Vagina (tissue), 2 donors: ENCODE measurements at regions not wholly inside any gene's neighbourhood (a gene's known extent, or its start where the extent isn't known, plus 50 kb on each side); places are given as distances from the start of the nearest gene placed in this dataset.

Experiments
- CTCF ChIP-seq, 3 experiments: fragments of 450-650 bp in 2 of 3; fragments of 200-600 bp in 1 of 3; sonication (generic) in 1 of 3; IDR thresholded peaks; one replicate each; pipeline ENCODE4 v1.5.1; 2017 to 2019; ENCODE audit warnings: antibody characterized with exemption in 3 of 3, mild to moderate bottlenecking in 2 of 3, moderate library complexity in 2 of 3
- POLR2A ChIP-seq, 2 donors: fragments of 450-650 bp; IDR thresholded peaks; one replicate each; pipeline ENCODE4 v1.6.1; 2017; ENCODE audit warnings: antibody characterized with exemption in 2 of 2, mild to moderate bottlenecking in 2 of 2, moderate library complexity in 2 of 2
- POLR2AphosphoS5 ChIP-seq, 2 donors: sonication (generic); formaldehyde crosslinking; IDR thresholded peaks; one replicate each; pipeline ENCODE4 v1.9.0; 2017; ENCODE audit warnings: antibody characterized with exemption in 2 of 2, mild to moderate bottlenecking in 2 of 2, low read depth in 1 of 2; ENCODE audit not compliant: insufficient read depth in 1 of 2

DNA sequence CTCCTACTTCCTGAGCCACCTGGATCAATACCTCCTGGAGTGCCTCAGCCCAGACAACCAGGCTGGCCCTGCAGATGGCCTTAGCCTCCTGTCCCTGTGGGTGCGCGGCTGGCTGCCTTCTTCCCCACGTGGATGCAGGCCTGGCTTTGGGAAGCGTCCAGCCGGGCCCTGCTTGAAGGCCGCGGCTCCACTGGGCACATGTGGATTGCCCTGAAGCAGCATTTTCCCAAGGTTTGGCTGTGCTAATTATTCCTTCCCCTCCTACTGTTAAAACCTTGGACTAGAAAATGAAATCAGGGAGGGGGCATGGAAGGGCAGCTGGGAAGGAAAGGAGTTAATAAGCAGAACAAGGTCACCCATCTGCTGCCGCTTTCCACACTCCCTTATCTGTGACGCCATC lies 143.0 kb upstream of the GATA6 start:
- no peak for TF ChIP-seq CTCF (IDR thresholded peaks at IDR 0.05)
- no peak for TF ChIP-seq POLR2A (IDR thresholded peaks at IDR 0.05)
- TF ChIP-seq POLR2AphosphoS5 (IDR thresholded peaks at IDR 0.05; ENCODE audit: insufficient read depth in 1 of 2, low read depth in 1 of 2), result no peak
